ENCODE measurements at regions not wholly inside any gene's neighbourhood (a gene's known extent, or its start where the extent isn't known, plus 50 kb on each side); places are given as distances from the start of the nearest gene placed in this dataset.

DNA sequence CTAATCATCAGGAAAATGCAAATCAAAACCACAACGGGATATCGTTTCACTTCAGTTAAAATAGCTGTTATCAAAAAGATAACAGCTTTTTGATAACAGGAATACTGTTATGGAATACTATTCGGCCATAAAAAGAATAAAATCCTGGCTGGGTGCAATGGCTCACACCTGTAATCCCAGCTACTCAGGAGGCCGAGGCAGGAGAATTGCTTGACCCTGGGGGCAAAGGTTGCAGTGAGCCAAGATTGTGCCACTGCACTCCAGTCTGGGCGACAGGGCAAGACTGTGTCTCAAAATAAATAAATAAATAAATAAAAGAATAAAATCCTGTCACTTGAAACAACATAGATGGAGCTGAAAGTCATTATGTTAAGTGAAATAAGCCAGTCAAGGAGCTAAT is 178.1 kb upstream of the TSC22D2 start:
- TF ChIP-seq POLR2A (IDR thresholded peaks at IDR 0.05), result no peak
- TF ChIP-seq, protein P1, sequence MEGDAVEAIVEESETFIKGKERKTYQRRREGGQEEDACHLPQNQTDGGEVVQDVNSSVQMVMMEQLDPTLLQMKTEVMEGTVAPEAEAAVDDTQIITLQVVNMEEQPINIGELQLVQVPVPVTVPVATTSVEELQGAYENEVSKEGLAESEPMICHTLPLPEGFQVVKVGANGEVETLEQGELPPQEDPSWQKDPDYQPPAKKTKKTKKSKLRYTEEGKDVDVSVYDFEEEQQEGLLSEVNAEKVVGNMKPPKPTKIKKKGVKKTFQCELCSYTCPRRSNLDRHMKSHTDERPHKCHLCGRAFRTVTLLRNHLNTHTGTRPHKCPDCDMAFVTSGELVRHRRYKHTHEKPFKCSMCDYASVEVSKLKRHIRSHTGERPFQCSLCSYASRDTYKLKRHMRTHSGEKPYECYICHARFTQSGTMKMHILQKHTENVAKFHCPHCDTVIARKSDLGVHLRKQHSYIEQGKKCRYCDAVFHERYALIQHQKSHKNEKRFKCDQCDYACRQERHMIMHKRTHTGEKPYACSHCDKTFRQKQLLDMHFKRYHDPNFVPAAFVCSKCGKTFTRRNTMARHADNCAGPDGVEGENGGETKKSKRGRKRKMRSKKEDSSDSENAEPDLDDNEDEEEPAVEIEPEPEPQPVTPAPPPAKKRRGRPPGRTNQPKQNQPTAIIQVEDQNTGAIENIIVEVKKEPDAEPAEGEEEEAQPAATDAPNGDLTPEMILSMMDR (IDR thresholded peaks at IDR 0.05), result no peak
